Activated CD4-positive, alpha-beta T cell treated with anti-CD3 and anti-CD28 coated beads, Interleukin-2, amount 50 U/mL, for 1 hour (primary cell): ENCODE measurements at regions not wholly inside any gene's neighbourhood (a gene's known extent, or its start where the extent isn't known, plus 50 kb on each side); places are given as distances from the start of the nearest gene placed in this dataset.
"Not testable (repeated sequence)": the region's sequence is repeated elsewhere in the genome, so short reads cannot be mapped to it uniquely, and the experiment has no call there.

ENCODE experiments used
- DNase-seq: peaks from one replicate; pipeline ENCODE4 v3.0.0-alpha.2; 2020

DNA sequence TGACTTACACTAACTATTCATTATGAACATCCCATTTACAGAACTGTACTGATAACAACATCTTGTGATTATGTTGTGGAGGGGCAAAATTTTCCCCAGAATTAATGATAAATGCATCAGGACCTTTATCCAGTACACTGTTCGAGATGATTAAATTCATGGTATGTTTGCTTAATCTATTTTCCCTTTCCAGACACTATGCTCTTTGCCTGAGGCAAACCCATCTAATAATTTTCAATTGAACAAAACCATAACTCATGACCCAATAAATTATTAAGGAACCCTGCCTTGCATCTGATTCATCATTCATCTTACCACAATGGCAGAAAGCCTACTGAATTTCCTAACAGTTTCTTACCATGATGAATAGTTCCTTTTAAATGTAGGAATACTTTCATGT lies 385.0 kb downstream of the DSEL start:
- no peak for DNase-seq

DNA sequence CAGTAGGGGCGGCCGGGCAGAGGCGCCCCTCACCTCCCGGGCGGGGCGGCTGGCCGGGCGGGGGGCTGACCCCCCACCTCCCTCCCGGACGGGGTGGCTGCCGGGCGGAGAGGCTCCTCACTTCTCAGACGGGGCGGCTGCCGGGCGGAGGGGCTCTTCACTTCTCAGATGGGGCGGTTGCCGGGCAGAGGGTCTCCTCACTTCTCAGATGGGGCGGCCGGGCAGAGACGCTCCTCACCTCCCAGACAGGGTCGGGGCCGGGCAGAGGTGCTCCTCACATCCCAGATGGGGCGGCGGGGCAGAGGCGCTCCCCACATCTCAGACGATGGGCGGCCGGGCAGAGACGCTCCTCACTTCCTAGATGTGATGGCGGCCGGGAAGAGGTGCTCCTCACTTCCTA lies 389.8 kb downstream of the DSEL start:
- DNase-seq = not testable (repeated sequence)

DNA sequence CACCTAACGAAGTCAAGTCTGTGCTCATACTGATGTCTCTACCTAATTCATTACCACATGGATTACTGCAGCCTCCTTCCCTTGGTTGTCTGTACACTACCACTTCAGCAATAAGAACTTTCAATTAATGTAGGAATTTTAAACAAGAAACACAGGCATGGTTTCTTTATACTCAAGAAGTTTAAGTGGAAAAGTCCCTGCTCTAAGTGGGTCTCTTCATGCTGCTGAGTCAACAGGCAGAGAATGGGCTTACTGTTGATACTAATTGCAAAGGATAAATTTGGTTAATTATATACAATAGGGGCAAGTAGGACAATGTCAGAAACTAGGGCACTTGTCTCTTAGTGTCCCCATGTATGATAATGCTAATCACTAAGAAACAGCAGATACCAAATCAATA lies 392.6 kb downstream of the DSEL start:
- no peak for DNase-seq

DNA sequence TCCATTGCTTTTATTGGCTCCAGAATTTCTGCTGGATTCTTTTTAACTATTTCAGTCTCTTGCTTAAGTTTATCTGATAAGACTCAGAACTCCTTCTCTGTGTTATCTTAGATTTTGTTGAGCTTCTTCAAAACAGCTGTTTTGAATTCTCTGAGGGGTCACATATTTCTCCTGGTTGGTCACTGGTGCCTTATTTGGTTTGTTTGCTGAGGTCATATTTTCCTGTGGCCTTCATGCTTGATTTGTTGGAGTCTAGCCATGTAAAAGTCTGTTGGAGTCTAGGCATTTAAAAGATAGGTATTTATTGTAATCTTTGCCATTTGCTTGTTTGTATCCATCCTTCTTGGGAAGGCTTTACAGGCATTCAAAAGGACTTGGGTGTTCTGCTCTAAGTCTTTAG lies 398.7 kb downstream of the DSEL start:
- DNase-seq = no peak

DNA sequence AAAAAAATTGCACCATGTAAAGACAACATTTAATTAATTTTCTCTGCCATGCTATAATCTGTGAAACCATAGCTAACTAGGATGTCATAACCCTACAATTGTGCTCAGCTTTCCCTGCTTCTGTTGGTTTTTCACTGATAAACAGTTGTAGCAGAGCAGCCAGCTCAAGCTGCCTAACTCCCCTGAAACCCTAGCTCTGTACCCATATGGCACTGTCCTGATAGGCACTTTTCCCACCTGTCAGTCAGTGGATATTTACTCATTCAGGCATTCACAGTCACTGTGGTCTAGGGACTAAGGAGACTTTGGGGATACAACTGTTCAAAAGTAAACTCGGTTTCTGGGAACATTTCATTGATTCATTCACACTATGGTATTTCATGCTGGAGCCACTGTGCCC lies 407.0 kb downstream of the DSEL start:
- no peak for DNase-seq

DNA sequence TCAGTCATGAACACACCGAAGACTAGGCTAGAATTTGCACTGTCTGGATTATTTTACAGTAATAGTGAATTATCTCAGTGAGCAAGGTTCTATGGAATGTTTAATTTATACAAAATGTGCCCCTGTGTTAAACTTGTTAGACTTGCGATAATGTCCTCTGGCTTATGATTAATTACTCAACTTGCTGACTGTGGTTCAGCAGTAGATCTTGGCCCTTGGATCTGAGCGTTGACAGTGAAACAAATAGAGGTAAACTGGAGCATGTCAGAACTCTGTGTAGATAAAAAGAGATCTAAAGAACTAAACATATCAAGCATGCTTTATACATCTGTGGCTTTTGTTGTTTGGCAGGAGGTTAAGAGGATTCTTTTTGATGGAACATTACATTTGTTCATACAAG lies 407.6 kb downstream of the DSEL start:
- no peak for DNase-seq

DNA sequence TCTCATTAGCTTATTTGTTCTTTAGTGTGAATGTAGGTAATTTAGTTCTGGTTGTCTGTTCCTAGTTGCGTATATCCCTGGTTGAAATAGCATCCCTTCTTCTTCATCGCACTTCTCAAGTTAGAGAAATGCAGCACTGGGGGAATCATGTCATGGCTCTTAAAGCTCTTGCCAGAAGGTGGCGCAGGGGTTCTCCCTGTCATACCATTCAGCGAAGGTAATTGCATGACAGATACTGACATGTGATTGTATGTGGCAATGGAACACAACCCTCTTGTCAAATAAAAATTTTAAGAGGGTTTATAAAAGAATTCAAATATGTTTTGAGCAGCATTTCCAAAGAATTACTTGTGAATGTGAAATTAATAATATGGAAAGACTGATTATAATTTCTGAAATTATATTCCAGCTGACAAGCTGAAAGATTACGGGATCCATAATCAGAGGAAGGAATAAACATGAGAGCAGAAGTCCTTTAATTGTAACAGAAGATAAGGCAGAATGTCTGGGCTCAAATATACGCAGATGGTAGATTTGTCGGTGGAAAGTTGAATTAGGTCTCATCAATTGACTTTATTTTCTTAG lies 411.7 kb downstream of the DSEL start:
- peak; percentile 30 for DNase-seq

DNA sequence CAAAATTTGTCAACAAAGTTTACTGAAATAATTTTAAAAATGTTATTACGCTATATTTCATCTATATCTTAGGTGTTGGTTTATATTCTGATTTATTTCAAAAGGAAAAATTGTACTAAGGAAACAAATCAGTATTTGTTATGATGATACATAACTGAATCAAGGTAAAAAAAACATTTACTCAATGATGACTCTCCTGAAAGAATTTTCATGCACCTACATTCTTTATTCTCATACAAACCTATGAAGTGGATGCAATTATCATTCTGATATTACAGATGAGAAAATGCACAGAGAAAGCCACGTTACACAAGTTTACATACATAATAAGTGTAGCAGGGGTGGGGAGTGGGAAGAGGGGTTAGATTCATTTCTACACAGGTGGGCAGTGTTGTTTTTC lies 422.4 kb downstream of the DSEL start:
- no peak for DNase-seq

DNA sequence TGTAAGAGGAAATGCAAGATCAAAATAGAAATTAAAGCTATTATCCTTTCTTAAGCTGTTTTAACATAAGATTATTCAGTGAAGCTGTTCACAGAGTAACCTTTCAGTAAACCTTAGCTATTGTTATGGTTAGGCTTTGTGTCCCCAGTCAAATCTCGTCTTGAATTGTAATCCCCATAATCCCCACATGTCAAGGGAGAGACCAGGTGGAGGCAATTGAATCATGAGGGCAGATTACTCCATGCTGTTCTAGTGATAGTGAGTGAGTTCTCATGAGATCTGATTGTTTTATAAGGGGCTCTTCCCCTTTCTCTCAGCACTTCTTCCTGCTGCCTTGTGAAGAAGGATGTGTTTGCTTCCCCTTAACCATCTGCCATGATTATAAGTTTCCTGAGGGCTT lies 424.4 kb downstream of the DSEL start:
- DNase-seq = no peak

DNA sequence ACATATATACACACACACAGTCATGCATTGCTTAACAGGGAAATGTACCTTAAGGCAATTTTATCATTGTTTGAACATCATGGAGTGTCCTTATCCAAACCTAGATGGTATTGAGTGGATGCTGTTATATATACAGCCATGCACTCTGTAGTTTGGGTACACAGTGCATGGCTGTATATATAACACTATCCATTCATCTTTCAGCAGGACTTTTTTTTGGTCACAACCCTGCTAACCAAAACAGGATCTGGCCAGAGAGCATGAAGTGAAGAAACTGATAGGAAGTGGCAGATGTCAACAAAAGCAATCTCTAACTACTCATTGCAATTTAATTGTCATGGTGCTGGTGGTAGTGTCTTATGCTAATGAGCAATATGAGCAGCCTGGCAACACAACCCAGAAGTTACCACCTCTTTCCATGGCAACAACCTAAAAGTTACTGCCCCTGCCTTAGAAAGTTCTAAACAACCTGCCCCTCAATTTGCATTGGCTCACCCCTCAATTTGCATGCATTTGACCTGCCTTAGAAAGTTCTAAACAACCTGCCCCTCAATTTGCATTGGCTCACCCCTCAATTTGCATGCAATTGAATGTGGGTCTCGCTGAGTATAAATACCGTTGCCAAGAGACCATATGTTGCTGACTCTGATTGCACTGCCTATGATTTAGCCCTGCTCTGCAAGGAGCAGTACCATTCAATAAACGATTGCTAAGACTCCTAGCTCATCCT lies 434.9 kb downstream of the DSEL start:
- DNase-seq = no peak

DNA sequence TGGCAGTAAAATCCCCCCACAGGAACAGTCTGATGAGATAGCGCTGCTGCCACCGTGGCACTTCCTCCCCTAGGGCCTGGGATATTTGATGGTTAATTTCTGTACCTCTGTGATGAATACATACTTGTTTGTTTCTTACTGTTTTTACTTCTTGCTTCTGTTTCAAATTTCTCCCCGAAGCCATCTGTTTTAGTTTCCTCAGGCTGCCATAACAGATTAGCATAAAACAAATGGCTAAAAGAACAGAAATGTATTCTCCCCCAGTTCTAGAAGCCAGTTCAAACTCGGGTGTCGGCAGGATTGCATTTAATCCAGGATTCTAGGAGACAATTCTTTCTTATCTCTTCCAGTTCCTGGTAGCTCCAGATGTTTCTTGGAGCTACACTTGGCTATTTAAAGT lies 435.9 kb downstream of the DSEL start:
- no peak for DNase-seq

DNA sequence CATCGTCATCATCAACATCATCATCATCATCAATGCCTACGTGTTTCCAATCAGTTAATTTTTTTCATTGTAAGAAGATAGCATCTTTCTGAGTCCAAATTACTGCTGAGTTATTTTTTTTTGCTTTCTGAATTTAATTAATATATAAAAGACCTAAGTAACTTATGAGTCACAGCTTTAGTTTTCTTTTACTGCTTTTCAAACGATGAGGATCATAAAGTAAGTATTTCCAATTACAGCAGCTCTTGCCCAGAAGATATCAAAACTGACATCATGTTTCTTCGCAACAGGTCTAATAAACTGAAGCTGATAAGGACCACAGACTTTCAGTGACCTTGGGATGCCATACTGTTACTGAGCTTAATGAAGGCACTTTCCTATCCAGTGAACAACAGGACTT lies 442.2 kb downstream of the DSEL start:
- no peak for DNase-seq

DNA sequence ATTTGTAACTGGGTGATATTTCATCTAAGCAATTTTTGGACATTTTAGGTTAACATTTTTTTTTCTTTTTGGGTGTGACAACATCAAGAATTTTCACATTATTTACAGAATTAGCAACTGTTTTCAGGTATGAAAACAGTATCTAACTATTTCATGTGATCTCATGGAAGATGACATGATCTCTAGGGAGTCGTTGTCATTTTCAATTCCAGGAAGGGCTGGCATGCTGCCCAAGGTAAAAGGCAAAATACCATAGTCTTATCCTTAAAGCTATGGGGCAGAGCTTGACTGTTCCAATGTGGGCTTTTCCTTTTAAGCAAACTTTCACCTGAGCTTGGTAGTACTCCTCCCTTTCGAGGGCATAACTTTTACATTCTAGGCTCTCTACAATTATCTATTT lies 443.7 kb downstream of the DSEL start:
- DNase-seq = no peak

DNA sequence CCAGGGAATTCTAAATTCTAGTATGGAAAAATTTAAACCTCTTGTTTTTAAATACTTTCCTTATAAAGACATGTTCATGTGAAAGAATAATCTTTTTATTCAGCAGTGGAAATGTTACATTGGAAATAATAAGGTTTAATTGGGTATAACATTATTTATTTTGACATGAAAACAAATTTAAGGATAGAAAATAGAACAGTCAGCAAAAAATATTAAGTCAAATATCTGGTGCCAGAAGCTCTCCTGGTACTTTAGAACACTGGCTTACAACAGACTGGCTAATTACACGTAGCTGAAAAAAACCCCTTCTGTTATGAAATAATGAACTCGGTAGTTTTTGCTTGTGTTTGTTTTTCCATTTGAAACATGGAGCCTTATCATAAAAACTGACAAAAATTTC lies 447.9 kb downstream of the DSEL start:
- no peak for DNase-seq

DNA sequence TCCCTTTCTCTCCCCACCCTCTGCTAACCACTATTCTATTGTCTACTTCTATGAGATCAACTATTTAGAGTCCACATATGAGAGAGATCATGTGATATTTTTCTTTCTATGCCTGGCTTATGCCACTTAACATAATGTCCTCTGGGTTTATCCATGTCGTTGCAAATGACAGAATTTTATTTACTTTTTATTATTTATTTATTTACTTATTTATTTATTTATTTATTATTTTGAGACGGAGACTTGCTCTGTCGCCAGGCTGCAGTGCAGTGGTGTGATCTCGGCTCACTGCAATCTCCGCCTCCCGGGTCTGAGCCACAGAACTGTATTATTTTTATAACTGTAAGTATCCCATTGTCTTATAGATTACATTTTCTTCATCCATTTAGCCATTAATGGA lies 443.4 kb upstream of the CDH19 start:
- no peak for DNase-seq

DNA sequence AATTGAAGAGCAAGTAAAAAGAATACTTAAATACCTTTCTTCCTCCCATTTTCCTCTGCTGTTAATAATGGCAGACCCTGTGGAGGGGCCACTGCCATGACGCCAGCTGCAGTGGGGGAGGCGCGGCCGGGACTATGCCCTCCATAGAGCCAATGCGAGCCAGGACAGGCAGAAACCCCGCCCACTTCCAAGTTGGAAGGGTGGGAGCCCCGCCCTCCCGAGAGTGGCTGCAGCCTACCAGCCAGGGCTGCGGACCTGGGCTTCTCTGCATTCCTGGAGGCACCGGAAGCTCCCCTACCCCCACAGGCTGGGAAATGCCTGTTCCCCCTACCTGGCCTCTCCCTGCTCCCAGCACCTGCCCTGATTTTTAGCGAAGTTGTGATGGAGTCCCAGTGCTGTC lies 439.4 kb upstream of the CDH19 start:
- DNase-seq = no peak

DNA sequence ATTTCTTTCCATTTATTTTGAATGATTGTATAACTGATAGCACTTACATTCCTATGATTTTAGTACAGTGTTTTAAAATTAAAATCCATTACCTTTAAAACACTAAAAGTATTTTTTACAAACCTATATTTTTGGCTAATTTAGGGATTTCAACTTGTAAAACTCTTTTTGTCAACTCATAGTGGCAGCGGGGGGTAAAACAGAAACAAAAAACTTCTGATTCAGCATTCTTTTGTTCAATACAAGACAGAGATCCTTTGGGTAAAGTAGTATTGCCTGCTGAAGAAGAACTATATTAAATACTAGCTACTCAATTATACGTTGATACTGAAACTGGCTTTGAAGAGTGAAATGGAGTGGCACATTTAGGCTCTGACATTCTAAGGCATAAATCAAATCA lies 437.4 kb upstream of the CDH19 start:
- DNase-seq = no peak

DNA sequence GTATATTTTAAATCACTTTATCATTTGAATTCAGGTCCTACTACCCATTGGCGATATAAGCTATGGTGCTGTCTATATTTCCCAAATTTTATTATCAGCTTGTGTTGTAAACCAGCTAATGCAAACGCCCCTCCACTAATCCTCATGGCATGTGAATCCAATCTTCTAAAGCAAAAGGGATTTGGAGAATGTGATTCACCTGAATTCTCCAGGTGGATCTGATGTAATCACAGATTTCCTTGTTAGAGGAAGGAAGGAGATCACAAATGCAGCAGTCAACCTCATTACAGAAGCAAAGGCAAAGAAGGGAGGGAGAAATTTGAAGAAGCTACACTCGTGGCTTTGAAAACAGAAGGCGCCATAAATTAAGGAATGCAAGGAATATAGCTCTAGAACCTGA lies 431.1 kb upstream of the CDH19 start:
- DNase-seq = no peak

DNA sequence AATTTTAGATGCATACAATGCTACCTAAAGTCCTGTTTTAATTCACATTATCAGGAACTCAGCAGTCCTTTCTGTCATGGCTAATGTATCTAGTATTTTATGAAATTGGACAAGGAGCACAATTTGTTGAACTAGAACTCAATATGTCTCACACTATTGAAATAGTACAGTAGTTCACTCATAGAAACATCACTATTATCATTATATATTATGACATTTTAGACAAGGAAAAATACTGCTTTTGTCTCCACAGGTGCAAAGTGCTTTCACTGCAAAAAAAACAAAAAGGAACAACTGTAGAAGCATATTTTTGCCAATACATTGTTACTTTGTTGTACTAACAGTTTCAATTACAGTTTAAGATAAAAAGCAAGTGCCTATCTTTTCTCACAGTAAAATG lies 419.2 kb upstream of the CDH19 start:
- no peak for DNase-seq

DNA sequence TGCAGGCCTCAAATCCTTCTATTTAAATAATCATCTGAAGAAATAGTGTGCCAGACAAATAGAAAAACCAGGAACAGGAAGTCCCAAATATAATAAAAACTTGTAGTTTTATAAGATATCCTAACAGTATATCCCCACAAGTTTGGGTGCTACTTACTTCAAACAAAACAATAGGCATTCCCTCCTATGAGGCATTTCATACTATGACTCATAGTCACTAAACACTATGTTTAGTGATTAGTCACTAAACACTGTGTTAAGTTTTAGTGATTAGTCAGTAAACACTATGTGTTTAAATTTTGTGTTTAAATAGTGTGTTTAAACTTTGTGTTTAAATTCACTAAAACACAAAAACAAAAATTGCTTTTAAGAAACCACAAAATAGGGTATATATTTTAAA lies 407.0 kb upstream of the CDH19 start:
- no peak for DNase-seq

DNA sequence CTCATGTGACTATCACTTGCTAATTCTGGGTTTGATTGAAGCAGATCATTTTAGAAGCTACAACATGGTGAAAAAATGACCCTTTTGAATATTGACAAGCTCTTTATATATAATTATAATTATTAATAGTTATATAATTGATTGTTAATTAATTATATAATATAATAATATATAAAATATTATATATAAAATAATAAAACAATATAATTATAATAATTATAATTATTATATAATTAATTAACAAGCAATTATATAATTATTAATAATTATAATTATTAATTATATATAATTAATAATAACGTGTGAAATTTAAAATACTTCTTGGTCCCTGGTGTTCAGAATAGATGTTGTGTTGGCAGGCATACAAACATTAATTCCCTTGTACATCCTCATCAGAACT lies 404.1 kb upstream of the CDH19 start:
- no peak for DNase-seq

DNA sequence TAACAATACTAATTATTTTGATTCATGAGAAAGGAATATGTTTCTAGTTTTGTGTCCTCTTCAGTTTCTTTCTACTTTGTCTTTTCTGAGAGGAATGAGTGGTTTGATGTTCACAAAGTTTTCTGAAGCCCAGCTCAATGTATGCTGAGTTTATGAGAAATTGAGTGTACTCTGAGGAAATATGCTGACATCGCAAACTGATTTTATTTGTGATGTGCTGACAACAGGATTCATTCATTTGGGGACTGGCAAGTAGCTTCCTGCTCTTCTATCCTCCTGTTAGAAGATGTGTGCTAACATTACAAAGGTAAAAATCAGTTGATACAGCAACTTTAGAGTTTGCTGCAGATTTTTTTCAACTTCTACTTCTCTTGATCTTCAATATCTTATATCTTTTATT lies 403.2 kb upstream of the CDH19 start:
- no peak for DNase-seq

DNA sequence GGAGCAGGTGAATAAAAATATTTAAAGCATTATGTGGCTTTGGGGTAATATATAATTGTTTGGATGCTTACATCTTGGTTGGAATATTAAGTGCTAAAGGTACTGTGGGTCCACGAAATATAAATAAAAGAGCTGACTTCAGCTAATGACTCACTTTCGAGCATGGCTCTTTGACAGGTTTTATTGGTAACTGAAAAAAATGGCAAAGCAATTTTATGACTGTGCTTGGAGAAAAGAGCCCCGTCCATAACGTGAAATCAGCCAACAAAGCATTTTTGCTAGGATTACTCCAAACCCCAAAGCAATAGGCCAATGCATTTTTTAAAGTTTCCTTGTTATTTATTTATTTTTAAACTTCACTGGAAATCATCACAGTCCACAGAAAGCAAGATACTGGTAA lies 397.2 kb upstream of the CDH19 start:
- no peak for DNase-seq

DNA sequence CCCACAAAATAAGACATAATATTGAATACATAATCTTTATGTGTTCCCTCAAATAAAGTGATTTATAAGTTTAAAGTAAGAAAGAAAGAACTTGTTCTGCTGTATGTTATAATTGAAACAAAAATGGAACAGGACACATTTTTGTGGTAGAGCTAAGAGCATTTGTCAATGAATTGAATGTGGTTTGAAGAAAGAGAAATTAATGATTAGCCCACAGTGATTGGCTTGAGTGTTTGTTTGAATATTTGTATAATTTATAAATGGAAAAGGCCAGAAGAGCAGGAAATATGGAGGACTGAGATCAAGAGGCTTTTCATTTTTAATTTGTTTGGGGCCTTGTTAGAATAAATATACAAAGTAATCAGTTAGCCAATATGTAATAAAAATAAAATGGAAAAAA lies 395.1 kb upstream of the CDH19 start:
- DNase-seq = no peak

DNA sequence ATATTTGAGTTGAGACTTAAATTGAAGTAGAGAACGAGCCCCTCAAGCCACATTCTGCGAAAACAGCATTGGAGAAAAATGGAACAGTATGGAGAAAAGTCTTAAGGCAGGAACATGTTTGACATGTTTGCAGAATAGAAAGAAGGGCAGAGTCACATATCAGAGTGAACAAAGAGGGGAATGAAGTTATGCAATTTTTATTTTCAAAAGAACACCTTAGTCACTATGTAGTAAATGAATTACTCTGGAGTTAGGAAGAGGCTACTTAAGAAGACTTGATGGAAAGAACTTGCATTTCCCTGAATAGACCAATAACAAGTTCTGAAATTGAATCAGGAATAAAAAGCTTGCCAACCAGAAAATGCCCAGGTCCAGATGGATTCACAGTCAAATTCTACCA lies 391.4 kb upstream of the CDH19 start:
- no peak for DNase-seq
